ENCODE measurements at regions not wholly inside any gene's neighbourhood (a gene's known extent, or its start where the extent isn't known, plus 50 kb on each side); places are given as distances from the start of the nearest gene placed in this dataset.
"Not testable (repeated sequence)": the region's sequence is repeated elsewhere in the genome, so short reads cannot be mapped to it uniquely, and the experiment has no call there.

- peak; percentile 51 for DNase-seq
These were observed 128.6 kb downstream of the SPATA31D1 start for GRCh38 chr9:82117026-82117811.

- no peak for DNase-seq
These were observed 134.2 kb downstream of the SPATA31D1 start for GRCh38 chr9:82122731-82123130.

DNA sequence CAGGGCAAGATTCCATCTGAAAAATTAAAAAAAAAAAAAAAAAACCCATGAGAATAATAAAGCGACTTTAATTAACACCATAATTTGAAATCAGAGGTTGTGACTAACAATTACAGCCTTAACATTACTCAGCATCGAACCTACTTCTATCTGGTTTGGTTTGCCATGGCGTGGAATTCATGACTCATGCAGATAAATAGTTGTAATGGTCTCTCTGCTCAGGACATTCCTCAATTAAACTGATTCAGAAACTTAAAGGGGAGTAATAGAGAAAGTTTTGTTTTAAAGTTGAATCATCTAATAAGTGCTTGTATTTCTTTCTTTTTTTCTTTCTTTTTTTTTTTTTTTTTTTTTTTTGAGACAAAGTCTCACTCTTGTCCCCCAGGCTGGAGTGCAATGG is 135.5 kb downstream of the SPATA31D1 start:
- peak; percentile 89 for DNase-seq

DNA sequence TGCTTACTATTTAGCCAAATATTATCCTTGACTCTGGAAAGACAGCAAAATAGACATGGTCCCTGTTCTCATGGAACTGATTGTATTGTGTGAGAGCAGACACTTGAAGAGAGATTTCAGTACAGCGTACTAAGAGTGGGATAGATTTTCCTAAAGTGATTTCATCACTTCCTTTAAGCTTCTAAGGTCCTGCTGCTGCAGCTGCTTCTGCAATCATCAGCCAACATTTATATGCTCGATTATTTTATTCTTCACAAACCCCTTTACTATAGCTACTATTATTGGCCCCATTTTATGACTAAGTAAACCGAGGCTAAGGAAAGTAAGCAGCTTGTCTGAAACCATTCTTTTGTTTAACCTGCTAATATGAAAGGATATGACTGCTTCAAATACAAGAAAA is 137.7 kb downstream of the SPATA31D1 start:
- no peak for DNase-seq

- no peak for DNase-seq
These were observed 138.9 kb downstream of the SPATA31D1 start for GRCh38 chr9:82127465-82127864.

DNA sequence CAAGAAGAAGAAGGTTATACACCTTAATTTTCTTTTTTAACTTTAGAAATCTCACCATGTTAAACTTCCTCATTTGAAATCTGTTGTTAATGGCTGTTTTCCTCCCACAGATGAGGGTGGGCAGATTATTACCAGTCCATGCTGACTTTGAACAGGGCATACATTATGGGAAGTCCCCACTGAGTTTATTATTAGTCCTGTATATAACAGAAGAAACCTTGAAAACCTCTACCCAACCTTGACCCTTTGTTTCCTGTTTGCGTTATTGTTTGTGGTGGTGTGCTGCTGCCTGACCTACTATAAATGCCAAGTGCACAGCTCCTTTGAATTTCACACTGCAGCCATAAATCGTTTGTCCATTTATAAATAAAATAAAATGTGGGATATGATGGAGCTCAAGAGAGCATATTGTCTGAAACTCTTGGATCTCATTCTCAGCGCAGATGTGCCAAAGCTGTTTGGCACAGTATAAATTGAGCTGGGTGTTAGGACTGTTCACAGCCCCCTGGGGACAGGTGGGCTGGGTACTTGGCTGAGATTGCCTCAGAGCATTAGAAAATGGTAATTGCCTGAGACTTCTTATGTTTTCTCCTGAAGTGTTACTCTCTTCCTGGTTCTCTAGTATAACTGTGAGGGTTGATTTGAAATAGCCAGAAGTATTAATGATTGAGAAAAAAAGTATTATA is 139.6 kb downstream of the SPATA31D1 start:
- DNase-seq, result no peak

GRCh38 chr9:82129708-82130107 is 141.1 kb downstream of the SPATA31D1 start:
- peak; percentile 6 for DNase-seq

GRCh38 chr9:82130331-82131042 is 141.9 kb downstream of the SPATA31D1 start:
- no peak for DNase-seq

GRCh38 chr9:82131072-82131471 is 142.5 kb downstream of the SPATA31D1 start:
- DNase-seq, result no peak

DNA sequence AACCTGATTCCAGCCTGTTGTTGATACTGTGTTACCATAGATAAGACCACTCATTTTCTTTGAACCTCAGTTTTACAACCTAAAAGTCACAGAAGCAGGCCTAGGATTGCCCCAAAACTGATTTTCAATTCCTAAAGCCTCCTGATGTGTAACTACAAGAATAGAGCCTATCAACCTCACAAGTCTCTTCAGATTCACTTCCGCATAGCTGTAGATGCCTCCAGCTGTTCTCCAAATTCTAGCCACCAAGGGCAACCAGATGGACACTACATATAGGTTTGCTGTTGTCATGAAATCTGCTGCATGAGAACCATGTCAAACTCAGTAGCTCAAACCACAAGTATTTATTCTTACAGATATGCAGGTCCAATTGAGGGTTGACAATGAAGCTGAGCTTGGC is 143.5 kb downstream of the SPATA31D1 start:
- no peak for DNase-seq

DNA sequence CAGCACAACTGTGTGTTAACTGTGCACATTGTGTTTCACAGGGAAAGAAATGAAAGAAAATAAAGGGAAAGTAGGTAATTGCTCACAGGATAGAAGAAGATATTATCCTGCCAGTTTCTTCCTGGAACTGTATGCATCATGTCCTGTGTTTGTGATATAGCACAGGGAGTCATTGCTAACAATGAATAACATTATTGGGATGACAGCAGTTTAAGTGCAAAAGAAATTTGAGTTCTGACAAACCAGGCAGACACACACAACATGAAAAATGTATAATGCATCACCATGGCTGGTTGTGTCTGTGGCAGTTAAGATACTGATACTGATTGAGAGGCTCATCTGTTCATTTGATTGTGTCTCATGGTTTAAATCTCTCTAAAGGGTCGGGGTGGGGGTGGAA is 145.4 kb downstream of the SPATA31D1 start:
- no peak for DNase-seq

DNA sequence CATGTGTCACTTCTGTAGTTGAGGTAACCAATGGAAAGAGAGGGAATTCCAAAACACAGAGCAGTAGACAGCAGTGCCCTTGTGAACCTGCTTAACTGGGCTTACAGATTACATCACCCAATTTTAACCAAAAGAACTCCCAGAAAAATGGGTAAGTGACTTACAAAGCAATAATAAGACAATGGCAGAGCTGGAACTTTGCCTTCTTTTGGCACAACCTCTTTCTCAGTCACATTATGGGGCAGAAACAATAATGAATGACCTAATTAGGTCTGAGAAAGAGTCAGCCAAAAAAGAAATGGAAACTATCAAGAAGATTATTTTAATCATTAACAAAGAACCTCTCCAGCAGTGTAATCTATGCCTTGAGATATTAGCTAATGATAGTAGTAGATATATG is 146.5 kb downstream of the SPATA31D1 start:
- no peak for DNase-seq

GRCh38 chr9:82138081-82138480 is 149.5 kb downstream of the SPATA31D1 start:
- DNase-seq, result not testable (repeated sequence)

GRCh38 chr9:82140471-82140870 is 151.9 kb downstream of the SPATA31D1 start:
- DNase-seq, result no peak

- DNase-seq, result no peak
These were observed 156.2 kb downstream of the SPATA31D1 start for GRCh38 chr9:82144803-82145202.

- DNase-seq, result no peak
These were observed 158.1 kb downstream of the SPATA31D1 start for GRCh38 chr9:82146677-82147076.

- DNase-seq, result peak; percentile 53
These were observed 159.3 kb downstream of the SPATA31D1 start for GRCh38 chr9:82147798-82148425.

DNA sequence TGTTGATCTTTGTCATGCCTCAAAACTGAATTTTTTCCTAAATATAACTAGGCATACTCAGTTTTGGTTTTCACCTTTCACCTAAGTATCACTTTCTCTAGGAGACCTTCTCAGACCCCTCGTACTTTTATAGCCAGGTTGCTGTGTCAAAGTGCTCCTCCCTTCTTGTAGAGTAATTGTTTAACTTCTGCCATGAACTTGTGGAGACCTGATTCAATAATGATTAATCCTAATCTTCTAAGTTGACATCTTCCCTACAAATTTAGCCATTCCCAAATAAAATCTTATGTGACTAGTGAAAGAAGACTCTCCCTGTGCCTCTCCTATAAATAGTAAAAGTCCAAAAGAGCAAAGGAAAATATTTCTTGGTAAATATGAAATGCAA is 159.8 kb downstream of the SPATA31D1 start:
- DNase-seq, result no peak

DNA sequence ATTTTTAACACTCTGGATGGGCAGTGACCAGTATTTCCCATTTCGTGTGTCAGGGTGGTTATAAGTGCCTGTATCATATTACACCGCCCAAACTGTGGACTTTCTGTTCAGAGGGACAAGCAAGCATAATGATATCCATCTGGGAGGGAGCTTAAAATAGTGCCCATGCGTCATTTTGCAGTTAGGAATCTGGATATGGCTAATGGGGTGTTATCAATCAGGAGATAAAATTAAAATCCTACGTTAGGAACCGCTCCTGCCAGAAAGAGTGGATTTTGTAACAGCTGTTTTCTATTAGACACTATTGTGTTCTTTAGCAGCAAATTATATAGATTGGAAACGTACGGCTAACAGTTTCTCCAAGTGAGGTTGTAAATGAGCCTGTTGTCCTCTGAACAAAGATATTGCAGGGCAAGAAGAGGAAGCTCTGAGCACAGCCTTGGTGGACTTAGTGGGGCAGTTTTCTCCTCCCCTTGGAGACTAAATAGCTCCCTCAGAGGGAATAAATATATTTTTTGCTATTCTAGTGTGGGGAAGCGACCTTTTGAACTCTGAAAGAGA is 160.4 kb downstream of the SPATA31D1 start:
- DNase-seq, result peak; percentile 79

DNA sequence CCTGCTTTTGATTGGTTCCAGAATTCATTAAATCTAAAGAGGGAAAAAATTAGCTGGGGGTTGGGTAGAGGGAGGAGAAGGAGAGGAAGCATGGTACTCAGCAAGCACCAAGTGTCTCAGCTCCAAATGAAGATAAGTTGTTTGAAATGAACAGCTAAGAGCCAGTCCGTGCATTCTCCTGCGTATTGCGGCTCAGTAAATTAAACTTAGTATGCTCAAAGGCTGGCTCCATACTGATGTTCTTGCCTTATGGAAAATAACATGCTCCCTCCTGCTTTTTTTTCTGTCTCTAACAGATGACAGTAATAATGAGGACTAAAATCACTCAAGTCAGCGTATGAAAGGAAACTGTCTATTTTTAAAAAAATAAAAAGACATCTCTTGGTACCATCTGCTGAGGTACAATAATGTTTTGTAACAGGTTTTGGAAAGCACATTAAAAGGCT is 161.0 kb downstream of the SPATA31D1 start:
- no peak for DNase-seq

GRCh38 chr9:82152181-82152580 is 163.6 kb downstream of the SPATA31D1 start:
- DNase-seq, result no peak

GRCh38 chr9:82153032-82153431 is 164.5 kb downstream of the SPATA31D1 start:
- DNase-seq, result no peak

GRCh38 chr9:82154573-82154972 is 166.0 kb downstream of the SPATA31D1 start:
- no peak for DNase-seq
